GM10266 (cell line): ENCODE measurements at regions not wholly inside any gene's neighbourhood (a gene's known extent, or its start where the extent isn't known, plus 50 kb on each side); places are given as distances from the start of the nearest gene placed in this dataset.

Experiments
- DNase-seq: peaks from one replicate; pipeline ENCODE4 v3.0.0; 2012; ENCODE audit errors: extremely low spot score
- TF ChIP-seq, protein P1 (sequence below): IDR thresholded peaks from 2 replicates; pipeline ENCODE4 v1.5.1; 2012; ENCODE audit warnings: mild to moderate bottlenecking, low read depth; ENCODE audit not compliant: control insufficient read depth, insufficient read depth; ENCODE audit errors: missing control alignments

DNA sequence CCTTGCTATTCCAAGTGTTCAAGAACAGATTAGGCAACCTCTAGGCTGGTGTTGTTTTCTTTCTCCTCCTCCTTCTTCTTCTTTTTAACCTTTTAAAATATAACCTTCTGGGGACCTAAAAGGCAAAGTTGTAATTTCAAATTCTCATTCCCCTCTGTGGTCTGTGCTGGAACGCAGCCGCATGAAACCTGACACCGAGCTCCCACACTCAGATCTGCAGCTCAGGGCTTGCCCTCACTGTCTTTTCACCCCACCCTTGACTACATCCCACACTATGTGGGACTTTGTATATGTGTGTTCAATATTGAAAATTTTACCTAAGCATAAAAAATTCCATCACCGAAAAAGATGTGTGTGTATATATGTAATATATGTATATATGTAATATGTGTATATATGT lies 62.0 kb upstream of the ARHGAP42 start:
- no peak for DNase-seq
- TF ChIP-seq, protein P1, sequence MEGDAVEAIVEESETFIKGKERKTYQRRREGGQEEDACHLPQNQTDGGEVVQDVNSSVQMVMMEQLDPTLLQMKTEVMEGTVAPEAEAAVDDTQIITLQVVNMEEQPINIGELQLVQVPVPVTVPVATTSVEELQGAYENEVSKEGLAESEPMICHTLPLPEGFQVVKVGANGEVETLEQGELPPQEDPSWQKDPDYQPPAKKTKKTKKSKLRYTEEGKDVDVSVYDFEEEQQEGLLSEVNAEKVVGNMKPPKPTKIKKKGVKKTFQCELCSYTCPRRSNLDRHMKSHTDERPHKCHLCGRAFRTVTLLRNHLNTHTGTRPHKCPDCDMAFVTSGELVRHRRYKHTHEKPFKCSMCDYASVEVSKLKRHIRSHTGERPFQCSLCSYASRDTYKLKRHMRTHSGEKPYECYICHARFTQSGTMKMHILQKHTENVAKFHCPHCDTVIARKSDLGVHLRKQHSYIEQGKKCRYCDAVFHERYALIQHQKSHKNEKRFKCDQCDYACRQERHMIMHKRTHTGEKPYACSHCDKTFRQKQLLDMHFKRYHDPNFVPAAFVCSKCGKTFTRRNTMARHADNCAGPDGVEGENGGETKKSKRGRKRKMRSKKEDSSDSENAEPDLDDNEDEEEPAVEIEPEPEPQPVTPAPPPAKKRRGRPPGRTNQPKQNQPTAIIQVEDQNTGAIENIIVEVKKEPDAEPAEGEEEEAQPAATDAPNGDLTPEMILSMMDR: no peak

DNA sequence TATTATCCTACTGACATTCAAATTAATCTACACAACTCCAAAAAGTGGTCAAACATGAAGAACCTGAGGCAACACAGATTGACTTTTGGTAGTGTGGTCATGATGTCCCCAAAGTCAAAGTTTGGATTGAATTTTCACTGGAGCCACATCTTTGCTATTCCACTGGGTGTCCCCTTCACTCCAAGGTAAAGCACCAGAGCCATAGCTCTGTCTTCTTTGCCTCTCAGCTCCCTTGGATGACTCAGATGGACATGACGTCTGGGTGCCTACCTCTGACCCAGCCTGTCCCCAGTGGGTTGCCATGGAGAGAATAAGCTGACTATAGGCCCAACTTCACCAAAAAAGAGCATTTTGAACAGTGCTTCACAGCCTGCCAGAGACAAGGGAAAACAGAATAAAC lies 57.4 kb upstream of the ARHGAP42 start:
- DNase-seq: no peak
- TF ChIP-seq, protein P1: no peak

DNA sequence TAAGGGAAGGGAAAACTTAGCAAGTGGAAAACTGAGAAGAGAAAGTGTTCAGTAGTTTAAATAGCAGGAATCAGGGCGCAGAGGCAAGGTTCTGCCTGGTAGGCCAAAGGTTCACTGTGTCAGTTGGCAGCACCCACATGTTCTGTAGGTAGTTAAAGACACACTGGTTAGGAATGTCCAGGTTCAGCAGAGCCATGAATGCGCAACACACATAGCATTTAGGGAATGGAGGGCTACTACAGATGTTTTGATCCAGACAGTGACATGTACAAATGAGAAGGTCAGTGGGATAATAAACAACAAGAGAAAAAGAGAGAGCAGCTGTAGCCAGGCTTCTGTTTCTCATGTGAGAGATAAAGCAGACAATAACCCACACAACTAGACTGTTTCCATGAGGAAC lies 56.2 kb upstream of the ARHGAP42 start:
- no peak for DNase-seq
- TF ChIP-seq, protein P1: no peak

DNA sequence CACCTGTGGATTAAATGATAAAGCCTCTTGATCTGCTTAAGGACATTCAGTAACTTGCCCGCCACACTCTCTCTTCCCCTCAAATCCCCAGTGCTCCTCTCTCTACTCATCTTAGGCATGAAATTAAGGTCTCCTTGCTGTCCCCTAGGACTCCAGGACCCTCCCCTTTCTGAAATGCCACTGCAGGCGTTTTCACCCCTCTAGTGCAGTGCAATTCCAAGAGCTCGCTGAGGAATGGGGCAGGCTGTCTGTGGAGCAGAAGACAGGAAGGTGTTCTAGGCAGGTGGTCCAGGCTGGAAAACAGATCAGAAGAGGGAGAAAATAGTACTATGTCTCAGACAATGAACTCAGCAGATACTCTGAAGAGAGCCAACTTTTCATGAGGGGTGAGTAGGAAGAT lies 55.8 kb upstream of the ARHGAP42 start:
- TF ChIP-seq, protein P1: no peak
- DNase-seq: no peak

DNA sequence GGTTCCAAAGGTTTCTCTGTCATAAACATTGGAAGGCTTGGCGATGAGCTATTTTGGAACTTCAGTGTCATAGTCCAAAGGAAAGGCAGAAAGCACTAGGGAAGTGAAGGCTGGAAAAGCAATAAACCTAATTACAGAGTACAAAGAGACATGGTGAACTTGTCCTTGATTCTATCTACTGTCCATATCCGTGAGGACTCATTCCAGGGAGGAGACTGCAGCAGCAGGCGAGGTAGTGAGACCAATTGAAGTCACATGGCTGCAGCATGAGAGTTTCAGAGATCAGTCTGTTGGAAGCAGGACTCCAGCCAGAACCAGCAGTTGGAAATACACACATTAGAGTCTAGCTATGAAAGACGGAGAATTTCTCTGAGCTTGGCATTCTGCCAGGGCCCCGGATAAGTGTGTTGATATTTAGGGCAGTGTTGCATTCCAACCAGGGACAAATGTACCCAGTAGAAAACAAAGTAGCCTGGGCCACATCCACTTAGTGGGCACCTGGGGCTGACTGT lies 54.1 kb upstream of the ARHGAP42 start:
- TF ChIP-seq, protein P1: no peak
- no peak for DNase-seq

DNA sequence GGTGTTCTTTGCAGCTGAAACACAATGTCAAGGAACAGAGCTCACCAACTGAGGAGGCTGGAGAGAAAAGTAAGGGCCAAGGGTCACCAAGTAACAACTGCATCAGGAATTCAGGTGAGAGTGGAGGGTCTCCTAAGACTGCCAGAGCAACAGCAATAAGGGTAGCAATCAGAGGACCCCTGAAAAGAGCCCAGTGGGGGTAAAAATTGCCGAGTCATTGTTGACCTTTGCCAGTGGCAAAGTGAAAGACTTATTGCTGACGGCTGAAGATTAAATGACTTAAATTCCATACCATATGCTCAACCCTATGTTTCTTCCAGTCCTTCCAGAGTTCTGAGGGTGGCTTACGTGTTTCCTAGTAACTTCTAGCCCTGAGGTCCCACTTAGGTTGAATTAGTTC lies 51.9 kb upstream of the ARHGAP42 start:
- TF ChIP-seq, protein P1: no peak
- no peak for DNase-seq

DNA sequence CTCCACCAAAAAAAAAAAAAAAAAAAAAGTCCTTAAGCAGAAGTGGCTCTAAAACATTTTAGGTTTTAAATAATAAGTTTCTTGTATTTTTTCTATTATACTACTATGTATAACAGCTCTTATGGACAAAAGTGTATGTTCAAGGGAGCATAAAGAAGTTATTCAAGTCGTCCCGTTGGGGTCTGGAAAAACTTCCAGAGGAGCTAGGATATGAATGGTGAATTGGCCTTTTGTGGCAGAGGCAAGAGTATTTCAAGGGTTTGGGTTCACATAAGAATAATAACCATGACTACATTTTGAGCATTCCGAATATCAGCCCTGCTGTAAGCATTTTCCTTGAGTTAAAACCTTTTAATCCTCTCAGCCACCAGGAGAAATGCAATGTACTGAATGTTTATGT lies 50.6 kb upstream of the ARHGAP42 start:
- DNase-seq: no peak
- TF ChIP-seq, protein P1: no peak
